ENCODE measurements at regions not wholly inside any gene's neighbourhood (a gene's known extent, or its start where the extent isn't known, plus 50 kb on each side); places are given as distances from the start of the nearest gene placed in this dataset.

GRCh38 chr11:127230392-127230791, 229.8 kb upstream of the KIRREL3 start:
- TF ChIP-seq, protein P1, sequence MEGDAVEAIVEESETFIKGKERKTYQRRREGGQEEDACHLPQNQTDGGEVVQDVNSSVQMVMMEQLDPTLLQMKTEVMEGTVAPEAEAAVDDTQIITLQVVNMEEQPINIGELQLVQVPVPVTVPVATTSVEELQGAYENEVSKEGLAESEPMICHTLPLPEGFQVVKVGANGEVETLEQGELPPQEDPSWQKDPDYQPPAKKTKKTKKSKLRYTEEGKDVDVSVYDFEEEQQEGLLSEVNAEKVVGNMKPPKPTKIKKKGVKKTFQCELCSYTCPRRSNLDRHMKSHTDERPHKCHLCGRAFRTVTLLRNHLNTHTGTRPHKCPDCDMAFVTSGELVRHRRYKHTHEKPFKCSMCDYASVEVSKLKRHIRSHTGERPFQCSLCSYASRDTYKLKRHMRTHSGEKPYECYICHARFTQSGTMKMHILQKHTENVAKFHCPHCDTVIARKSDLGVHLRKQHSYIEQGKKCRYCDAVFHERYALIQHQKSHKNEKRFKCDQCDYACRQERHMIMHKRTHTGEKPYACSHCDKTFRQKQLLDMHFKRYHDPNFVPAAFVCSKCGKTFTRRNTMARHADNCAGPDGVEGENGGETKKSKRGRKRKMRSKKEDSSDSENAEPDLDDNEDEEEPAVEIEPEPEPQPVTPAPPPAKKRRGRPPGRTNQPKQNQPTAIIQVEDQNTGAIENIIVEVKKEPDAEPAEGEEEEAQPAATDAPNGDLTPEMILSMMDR (IDR thresholded peaks at IDR 0.05; ENCODE audit: low read depth, low read length, poor library complexity, severe bottlenecking), result no peak
- TF ChIP-seq EZH2phosphoT487 (IDR thresholded peaks at IDR 0.05; ENCODE audit: borderline replicate concordance, low read length), result no peak

Data from DOHH2 (cell line).